GM19372 (cell line): ENCODE measurements at regions not wholly inside any gene's neighbourhood (a gene's known extent, or its start where the extent isn't known, plus 50 kb on each side); places are given as distances from the start of the nearest gene placed in this dataset.
"Not testable (repeated sequence)": the region's sequence is repeated elsewhere in the genome, so short reads cannot be mapped to it uniquely, and the experiment has no call there.

ENCODE experiments used
- ATAC-seq: cut with Tn5 transposase; IDR thresholded peaks from one replicate; pipeline ENCODE4 v1.9.1; 2021; ENCODE audit warnings: mild to moderate bottlenecking, low read depth, moderate library complexity; ENCODE audit not compliant: unreplicated experiment

DNA sequence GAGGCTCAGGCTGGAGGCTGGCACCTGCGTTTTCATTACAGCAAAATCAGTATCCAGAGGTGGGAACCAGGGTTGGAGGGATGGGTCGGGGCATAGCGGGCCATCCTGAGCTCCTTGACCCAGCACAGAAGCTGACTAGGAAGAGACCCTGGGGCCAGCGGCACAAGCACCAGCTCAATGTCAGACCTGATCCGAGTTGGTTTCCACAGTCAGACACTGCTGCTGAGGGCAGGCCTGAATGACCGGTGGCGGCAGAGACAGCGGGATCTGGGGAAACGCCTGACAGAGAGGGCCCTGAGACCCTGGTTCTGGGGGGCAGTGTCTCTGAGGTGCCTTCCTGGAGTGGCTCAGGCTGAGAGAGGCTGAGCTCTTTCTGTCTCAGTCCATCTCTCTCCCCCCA, 162.0 kb upstream of the C1orf174 start:
- no peak for ATAC-seq

- ATAC-seq, result no peak
Observed at GRCh38 chr1:4062560-4062959, 162.5 kb upstream of the C1orf174 start.

- ATAC-seq, result no peak
Observed at GRCh38 chr1:4062992-4063391, 162.9 kb upstream of the C1orf174 start.

DNA sequence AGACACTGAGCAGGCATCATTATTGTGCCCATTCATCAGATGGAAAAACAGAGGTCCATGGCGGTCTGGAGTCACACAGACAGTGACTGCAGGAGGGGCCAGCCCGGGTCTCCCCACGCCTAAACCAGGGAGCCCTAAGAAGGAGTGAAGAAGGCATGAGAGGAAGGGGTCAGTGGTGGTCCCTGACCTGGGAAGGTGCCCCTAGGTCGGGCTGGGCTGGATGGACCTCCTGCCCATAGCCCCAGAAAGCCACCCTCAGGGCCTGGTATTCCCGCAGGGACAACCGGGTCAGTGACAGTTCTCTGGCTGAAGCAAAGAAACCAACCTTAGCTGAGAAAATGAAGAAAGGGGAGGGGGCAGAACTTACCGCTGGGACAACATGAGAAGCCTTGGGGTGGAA, 163.4 kb upstream of the C1orf174 start:
- no peak for ATAC-seq

DNA sequence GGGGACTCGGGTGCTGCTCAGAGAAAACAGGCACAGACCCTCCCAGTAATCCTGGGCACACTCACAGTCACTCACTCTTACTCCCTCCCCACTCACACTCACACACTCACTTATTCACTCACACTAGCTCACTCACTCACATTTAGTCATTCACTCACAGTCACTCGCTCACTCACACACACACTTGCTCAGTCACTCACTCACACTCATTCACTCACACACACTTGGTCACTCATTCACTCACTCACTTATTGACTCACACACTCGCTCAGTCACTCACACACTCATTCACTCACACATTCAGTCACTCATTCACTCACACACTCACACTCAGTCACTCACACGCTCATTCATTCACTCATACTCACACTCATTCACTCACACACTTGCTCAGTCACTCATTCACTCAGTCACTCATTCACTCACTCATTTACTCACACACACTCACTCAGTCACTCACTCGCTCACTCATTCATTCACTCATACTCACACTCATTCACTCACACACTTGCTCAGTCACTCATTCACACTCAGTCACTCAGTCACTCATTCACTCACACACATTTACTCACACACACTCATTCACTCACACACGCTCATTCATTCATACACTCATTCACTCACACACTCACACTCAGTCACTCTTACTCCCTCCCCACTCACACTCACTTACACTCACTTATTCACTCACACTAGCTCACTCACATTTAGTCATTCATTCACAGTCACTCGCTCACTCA, 164.2 kb upstream of the C1orf174 start:
- no peak for ATAC-seq

DNA sequence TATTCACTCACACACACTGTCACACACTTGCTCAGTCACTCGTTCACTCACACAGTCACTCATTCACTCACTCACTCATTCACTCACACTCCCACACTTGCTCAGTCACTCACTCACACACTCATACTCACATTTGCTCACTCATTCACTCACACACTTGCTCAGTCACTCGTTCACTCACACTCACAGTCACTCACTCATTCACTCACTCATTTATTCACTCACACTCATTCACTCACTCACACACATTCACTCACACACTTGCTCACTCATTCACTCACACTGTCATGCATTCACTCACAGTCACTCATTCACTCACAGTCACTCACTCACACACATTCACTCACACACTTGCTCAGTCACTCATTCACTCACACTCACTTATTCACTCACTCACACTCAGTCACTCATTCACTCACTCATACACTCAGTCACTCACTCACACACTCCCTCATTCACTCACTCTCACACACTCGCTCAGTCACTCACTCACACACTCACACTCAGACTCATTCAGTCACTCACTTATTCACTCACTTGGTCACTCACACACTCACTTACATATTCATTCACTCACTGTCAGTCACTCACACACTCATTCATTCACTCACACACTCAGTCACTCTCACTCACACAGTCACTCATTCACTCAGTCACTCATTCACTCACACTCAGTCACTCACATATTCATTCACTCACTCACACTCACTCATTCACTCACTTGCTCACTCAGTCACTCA, 167.0 kb upstream of the C1orf174 start:
- ATAC-seq, result no peak

DNA sequence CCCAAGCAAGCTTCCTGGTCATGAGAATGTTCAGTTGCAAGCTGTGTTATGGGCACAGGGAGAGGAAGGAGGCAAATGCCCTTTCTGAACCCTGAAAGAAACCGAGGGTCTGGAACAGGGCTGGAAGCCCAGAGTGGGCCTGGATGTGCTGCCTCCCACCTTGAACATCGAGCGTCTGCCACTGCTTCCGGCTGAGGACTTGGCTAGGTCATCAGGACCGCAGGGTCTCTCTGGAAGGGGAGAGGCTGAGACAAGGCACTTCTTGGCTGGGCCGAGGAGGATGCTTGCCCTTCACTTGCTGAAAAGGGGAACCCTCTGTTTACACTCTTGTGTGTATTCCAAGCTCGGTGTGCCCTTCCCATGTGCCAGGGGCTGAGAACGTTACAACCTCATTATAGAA, 168.0 kb upstream of the C1orf174 start:
- no peak for ATAC-seq

GRCh38 chr1:4071653-4072052, 171.6 kb upstream of the C1orf174 start:
- no peak for ATAC-seq

DNA sequence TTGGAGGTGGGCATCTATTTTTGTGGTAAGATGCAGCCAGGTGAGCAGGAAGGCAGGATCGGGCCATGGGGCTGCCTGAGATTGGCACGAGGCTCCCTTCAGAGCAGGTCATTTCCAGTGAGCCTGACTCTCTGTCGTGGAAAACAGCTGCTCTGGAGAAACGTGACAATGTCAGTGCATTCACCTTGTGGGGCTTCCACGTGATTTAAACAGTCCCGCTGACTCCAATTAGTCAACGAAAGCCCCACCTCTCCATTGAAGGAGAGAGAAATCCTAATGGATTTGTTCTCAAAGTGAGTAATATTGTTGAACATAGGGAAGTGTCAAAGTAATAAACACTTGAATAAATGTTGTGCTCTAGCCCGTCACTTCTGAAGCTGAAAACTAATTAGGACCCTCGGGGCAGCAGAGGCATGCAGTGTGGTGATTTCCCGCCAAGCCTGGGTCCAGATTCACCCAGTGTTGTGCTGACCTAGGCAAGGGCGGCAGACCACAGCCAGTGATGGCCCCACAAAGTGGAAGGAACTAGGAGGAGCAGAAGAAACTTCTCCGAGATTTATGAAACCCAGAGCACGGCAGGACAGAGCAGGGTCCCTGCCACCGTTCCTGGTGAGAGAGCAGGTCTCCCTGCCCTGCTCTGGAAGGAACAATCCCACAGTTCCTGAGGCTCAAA, 172.5 kb upstream of the C1orf174 start:
- ATAC-seq, result no peak

DNA sequence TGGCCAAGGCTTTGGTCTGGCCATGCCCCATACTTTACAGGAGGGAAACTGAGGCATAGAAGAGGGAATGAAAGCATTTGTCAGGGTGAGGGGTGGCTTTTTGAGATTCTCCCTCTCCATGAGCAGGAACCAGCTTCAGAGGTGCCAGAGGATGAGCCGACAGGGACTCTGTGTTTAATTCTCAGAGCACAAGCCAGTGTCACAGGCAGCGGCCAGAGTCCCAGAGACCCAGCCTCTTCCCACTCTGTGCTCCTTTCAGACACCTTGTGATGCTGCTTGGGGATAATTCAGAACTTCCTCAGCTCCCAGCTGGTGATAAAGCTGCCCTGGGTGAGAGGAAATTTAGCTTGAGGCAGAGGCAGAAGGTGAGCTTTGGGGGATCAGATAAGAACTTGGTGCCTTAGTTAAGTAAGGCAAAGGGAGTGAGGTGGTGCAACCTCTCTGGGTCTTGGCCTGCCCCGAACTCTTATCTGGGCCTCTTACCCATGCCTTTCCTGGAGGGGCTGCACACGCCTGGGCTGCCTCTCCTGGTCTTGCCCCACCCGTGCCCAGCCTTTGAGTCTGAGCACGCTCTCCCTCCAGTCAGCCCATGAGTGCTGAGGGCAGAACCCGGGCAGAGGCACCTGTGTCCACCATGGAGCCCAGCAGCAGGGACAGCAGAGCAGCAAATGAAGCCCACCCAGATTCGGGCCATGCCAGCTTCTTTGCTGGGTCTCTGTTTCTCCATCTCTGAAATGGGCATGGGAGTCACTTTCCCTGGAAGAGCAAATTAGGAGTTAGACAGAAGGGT, 175.6 kb upstream of the C1orf174 start:
- ATAC-seq, result no peak

- no peak for ATAC-seq
Observed at GRCh38 chr1:4076346-4076745, 176.3 kb upstream of the C1orf174 start.

DNA sequence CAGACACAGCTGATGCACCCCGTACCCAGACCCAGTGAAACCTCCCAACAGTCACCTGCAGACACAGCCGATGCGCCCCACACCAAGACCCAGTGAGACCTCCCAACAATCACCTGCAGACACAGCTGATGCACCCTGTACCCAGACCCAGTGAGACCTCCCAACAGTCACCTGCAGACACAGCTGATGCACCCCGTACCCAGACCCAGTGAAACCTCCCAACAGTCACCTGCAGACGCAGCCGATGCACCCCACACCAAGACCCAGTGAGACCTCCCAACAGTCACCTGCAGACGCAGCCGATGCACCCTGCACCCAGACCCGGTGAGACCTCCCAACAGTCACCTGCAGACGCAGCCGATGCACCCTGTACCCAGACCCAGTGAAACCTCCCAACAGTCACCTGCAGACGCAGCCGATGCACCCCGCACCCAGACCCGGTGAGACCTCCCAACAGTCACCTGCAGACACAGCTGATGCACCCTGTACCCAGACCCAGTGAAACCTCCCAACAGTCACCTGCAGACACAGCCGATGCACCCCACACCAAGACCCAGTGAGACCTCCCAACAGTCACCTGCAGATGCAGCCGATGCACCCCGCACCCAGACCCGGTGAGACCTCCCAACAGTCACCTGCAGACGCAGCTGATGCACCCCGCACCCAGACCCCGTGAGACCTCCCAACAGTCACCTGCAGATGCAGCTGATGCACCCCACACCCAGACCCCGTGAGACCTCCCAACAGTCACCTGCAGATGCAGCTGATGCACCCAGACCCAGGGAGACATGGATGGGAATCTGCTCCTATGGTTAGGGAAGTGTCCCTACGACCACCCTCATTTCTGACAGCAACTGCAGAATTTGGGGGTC, 178.3 kb upstream of the C1orf174 start:
- ATAC-seq, result not testable (repeated sequence)

- no peak for ATAC-seq
Observed at GRCh38 chr1:4079815-4080214, 179.7 kb upstream of the C1orf174 start.

DNA sequence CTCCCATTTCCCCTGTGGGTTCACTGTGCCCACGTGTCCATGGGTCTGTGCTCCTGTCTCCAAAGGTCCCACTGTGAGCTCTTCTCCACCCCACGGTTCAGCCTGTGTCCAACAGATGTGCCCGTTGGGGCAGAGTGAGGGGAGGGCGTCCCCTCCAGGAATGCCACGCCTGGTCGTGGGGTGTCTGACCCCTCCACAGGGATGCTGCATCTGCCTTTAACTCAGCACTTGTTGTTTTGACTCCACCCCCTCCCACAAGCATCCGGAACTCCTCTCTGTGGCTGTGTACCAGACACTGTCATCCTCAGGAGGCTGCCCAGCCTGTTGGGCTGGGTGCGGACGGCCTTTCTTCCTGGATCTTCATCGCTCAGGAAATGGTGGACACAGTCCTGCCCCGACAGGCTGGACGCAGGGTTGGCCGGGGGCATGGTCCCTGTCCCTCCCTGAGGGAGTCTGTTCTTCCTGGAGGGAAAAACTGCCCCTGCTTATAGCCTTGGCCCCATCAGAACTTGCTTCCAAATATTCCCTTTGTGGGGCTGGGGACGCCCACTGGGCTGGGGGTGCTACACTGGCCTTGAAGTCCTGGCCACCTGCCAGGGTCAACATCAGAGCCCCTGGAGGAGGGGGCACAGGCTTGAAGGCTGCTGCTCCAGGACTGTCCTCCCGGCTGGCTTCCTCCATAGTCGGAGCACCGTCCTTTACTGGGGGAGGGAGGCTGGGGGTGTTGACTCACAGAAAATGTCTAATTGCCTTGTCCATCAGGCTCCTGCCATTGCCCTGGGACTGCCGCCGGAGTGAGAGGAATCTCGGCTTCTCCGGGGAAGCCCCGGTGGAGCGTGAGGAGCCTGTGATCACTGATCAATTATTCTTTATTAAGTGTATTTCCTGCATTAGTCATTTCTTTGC, 182.0 kb upstream of the C1orf174 start:
- no peak for ATAC-seq

DNA sequence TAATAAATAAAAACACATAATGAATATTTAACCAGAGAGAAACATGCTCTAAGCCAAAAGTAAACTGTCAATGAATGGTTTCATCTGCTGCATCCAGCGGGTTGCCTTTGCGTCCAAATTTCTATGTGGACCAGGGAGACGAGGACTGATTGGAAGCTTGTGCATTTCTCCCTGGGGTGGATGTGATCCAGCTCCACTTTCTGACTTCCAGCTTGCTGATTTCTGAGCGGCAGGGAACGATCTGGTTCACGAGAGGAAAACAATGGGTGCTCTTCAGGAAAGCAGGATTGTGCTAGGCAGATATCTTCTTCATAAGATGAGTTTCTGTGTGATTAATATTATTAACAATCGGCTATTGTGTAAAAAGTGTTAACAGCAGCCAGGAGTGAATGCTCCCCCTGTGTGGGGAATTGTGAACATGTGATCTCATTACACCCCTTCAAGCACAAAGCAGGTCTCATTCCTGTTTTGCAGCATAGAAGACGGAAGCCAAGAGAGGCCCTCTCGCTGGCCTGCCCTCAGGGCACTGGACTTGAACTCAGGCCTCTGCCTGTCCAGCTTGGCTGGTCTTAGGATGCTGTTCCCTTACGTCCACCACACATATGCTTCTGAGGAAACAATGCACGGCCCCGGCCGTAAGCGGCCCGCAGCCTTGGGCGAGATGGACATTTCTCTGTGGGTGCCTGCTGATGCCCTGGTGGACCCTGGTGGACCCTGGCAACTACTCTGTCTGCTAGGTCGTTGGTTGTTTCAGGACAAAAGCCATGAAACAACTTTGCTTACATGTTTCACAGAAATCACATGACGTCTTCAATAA, 183.4 kb upstream of the C1orf174 start:
- no peak for ATAC-seq

GRCh38 chr1:4084048-4084431, 184.0 kb upstream of the C1orf174 start:
- ATAC-seq, result no peak

DNA sequence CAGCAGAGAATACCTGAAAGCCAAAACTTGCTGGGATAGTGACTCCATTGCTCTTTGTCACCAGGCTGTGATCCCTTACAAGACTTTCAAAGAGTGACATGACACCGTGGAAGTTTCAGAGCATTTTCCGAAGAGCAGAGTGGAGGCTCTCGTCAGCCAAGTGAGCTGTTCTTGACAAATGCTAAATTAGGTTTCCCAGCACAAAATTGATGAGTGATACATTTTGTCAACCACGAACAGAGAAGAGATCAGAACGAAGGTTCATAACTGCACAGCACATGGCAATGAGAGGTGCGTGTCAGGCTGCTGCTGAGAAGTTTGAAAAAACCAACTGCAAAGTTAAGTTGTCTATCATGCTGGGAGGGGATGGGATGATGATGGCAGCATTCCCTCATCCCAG, 184.4 kb upstream of the C1orf174 start:
- no peak for ATAC-seq

DNA sequence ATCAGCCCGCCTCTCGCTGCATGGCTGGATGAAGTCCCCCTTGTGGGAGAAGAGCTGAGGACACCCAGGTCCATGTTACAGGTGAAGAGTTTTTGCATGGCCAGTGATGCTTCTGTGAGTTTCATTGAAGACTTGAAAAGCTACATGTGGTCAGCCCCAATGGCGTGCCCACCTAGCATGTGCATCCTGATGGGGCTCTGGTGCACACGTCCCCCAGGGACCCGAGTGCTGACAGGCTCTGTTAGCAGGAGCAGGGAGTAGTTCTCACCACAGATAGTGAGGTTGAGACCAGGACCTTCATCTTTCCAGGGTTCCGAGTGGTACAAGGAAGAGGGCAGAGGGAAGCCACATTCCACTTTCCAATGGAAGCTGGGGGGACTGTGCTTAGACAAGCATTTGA, 184.8 kb upstream of the C1orf174 start:
- ATAC-seq, result no peak
